ENCODE measurements at regions not wholly inside any gene's neighbourhood (a gene's known extent, or its start where the extent isn't known, plus 50 kb on each side); places are given as distances from the start of the nearest gene placed in this dataset.
A peak's percentile ranks its signal among the peaks of the same experiment; 100 is the strongest.

DNA sequence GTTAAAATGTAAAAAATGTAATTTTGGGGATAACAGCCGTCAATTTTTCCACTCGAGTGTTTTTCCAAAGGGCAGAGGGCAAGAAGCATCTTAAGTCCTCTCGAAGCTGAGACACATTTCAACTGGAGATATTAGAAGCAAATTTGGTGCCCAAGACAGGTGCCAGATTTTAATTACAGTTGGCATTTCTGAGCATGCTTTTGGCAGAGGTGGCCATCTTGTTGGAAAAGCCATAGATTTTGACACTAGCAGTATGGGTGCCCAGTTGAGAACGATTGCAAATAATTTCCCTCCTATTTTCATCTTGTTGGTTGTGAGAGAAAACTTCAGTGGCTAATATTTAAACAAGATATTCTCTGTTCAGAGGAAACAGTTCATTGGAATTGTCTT, 146.3 kb downstream of the TM9SF2 start:
- Histone ChIP-seq H3K27me3 (no peaks in the 10 kb centered on the region), H3K36me3 (no peaks in the 10 kb centered on the region), H3K9me3 (no peaks in the 10 kb centered on the region), H3K4me3 (no peak overlapping the region), H3K4me1 (peaks cover 0 to 36% (median 15%) of the 10 kb centered on the region in 4 donors), H3K27ac (no peak overlapping the region)
- TF ChIP-seq, protein P1, sequence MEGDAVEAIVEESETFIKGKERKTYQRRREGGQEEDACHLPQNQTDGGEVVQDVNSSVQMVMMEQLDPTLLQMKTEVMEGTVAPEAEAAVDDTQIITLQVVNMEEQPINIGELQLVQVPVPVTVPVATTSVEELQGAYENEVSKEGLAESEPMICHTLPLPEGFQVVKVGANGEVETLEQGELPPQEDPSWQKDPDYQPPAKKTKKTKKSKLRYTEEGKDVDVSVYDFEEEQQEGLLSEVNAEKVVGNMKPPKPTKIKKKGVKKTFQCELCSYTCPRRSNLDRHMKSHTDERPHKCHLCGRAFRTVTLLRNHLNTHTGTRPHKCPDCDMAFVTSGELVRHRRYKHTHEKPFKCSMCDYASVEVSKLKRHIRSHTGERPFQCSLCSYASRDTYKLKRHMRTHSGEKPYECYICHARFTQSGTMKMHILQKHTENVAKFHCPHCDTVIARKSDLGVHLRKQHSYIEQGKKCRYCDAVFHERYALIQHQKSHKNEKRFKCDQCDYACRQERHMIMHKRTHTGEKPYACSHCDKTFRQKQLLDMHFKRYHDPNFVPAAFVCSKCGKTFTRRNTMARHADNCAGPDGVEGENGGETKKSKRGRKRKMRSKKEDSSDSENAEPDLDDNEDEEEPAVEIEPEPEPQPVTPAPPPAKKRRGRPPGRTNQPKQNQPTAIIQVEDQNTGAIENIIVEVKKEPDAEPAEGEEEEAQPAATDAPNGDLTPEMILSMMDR (IDR thresholded peaks at IDR 0.05) = no peak
- DNase-seq = no peak
- intact Hi-C loops (cut with DNase I; ENCODE audit: low total_unique reads) = no loop called here

DNA sequence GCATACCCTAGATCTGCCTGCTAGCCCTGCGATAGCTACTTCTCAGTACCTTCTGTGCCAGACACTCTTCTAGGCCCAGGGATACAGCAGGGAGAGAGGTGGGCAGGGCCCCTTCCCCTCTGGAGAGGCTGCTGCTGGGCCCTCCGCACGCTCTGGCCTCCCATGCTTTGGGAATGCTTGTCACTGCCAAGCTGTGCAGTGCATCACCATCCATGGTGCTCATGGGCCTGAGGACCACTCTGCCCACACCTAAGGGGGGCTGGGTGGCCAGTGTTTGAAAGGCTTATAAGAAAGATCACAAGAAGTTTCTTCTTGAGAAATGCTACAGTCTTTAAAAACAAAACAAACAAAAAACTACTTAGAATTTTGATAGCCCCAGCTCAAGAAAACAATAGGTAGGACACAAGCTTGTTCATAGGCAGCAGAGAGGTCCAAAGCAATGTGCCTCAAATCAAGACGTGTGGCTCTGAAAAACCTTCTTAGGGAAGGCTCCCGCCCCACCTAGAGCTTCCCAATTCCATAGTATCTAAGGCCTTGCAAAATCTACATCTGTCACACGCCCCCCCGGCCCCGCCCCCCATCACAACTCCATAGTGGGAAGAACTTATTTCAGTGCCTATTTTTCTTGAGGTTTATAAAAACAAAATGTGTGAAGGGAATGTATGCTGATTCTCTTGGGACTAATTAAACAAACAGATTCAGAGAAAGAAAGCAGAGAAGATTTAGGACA, 145.8 kb downstream of the TM9SF2 start:
- TF ChIP-seq, protein P1 (IDR thresholded peaks at IDR 0.05) = no peak
- intact Hi-C loops (cut with DNase I; ENCODE audit: low total_unique reads) = no loop called here
- H3K9me3 ChIP-seq = no peaks in the 10 kb centered on the region
- no peaks in the 10 kb centered on the region for H3K27me3 ChIP-seq
- no peak for DNase-seq
- no peaks in the 10 kb centered on the region for H3K36me3 ChIP-seq
- H3K27ac ChIP-seq = no peak overlapping the region
- peaks cover 0 to 42% (median 18%) of the 10 kb centered on the region in 4 donors for H3K4me1 ChIP-seq
- no peak overlapping the region for H3K4me3 ChIP-seq

GRCh38 chr13:99642841-99643240, 141.6 kb downstream of the TM9SF2 start:
- Histone ChIP-seq H3K36me3 (no peaks in the 10 kb centered on the region), H3K9me3 (no peaks in the 10 kb centered on the region), H3K4me3 (no peak overlapping the region), H3K27ac (peak overlapping the region; percentile 52 to 54), H3K4me1 (peaks cover 0 to 28% (median 12%) of the 10 kb centered on the region in 4 donors), H3K27me3 (no peaks in the 10 kb centered on the region)
- no peak for DNase-seq
- intact Hi-C loops (cut with DNase I; ENCODE audit: low total_unique reads) = no loop called here
- TF ChIP-seq, protein P1 (IDR thresholded peaks at IDR 0.05) = no peak

GRCh38 chr13:99642006-99642405, 140.7 kb downstream of the TM9SF2 start:
- H3K27ac ChIP-seq = peak overlapping the region in 1 of 2 donors; percentile 52
- H3K36me3 ChIP-seq = no peaks in the 10 kb centered on the region
- no peaks in the 10 kb centered on the region for H3K27me3 ChIP-seq
- H3K4me3 ChIP-seq = no peak overlapping the region
- DNase-seq = no peak
- TF ChIP-seq, protein P1 (IDR thresholded peaks at IDR 0.05) = no peak
- no peaks in the 10 kb centered on the region for H3K9me3 ChIP-seq
- peaks cover 0 to 22% (median 12%) of the 10 kb centered on the region in 4 donors for H3K4me1 ChIP-seq
- intact Hi-C loops (cut with DNase I; ENCODE audit: low total_unique reads) = no loop called here

DNA sequence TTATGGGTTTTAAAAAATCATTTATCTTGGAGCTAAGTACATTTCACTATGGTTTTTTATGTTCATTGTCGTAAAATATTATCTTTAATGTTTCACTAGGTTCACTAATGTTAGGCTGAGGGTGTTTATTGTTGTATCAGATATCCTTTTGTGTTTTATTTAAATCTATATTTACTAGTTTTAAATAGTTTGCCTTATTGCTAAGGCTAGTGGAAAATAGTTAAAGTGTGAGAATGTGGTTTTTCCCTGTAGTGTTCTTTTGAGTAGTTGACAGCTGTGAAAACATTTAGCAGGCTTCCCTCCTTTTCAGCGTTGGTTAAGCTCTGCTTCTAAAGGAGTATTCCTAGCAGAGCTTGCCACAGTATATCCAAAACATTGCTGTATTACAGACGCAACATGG, 139.0 kb downstream of the TM9SF2 start:
- TF ChIP-seq, protein P1 (IDR thresholded peaks at IDR 0.05) = no peak

More for the DNA sequence above, 139.0 kb downstream of the TM9SF2 start:
- no peaks in the 10 kb centered on the region for H3K36me3 ChIP-seq
- intact Hi-C loops (cut with DNase I; ENCODE audit: low total_unique reads) = no loop called here
- no peak overlapping the region for H3K4me3 ChIP-seq
- peaks cover 0 to 18% (median 12%) of the 10 kb centered on the region in 4 donors for H3K4me1 ChIP-seq
- no peak overlapping the region for H3K27ac ChIP-seq
- DNase-seq = no peak
- no peaks in the 10 kb centered on the region for H3K9me3 ChIP-seq
- H3K27me3 ChIP-seq = no peaks in the 10 kb centered on the region
